ENCODE measurements at regions not wholly inside any gene's neighbourhood (a gene's known extent, or its start where the extent isn't known, plus 50 kb on each side); places are given as distances from the start of the nearest gene placed in this dataset.

GRCh38 chr4:128670513-128670912, 139.0 kb upstream of the JADE1 start:
- Histone ChIP-seq H3K4me1 (ENCODE audit: control insufficient read depth in 2 of 2, insufficient read depth in 2 of 2, low read length in 2 of 2) (peaks cover 4 to 11% of the 10 kb centered on the region in 2 donors), H4K20me1 (ENCODE audit: control insufficient read depth, insufficient read depth, low read length, poor library complexity, severe bottlenecking) (no peaks in the 10 kb centered on the region), H2AFZ (ENCODE audit: insufficient read depth, low read depth, low read length, poor library complexity, severe bottlenecking) (no peak overlapping the region), H3K27ac (ENCODE audit: low read length in 2 of 2) (no peak overlapping the region), H3K4me3 (ENCODE audit: control extremely low read depth in 1 of 5, extremely low read depth in 1 of 5, insufficient read depth in 1 of 5, low read depth in 2 of 5, low read length in 4 of 5) (no peak overlapping the region), H3K27me3 (replicated peaks in 1 of 4; ENCODE audit: control extremely low read depth in 1 of 4, control insufficient read depth in 3 of 4, insufficient read depth in 4 of 4, low read length in 3 of 4) (no peaks in the 10 kb centered on the region), H3K36me3 (replicated peaks in 1 of 2; ENCODE audit: control extremely low read depth in 1 of 2, control insufficient read depth in 1 of 2, extremely low read depth in 1 of 2, insufficient read depth in 2 of 2, low read length in 1 of 2) (no peaks in the 10 kb centered on the region), H3K9me3 (ENCODE audit: control extremely low read depth in 1 of 3, control insufficient read depth in 2 of 3, insufficient read depth in 1 of 3, low read length in 2 of 3) (peaks cover 0 to 13% (median 0%) of the 10 kb centered on the region in 3 donors), H3K79me2 (ENCODE audit: control insufficient read depth, insufficient read depth, low read length) (no peaks in the 10 kb centered on the region), H3K4me2 (replicated peaks; ENCODE audit: low read depth, low read length, poor library complexity, severe bottlenecking) (no peak overlapping the region), H3K9ac (ENCODE audit: low read length) (no peak overlapping the region)
- H3K9me3 Mint-ChIP-seq (ENCODE audit: insufficient read depth) = no peaks in the 10 kb centered on the region
- WGBS (ENCODE audit: insufficient coverage) = 76% methylated on average over 2 of the region's 4 CpGs
- H3K27ac Mint-ChIP-seq = no peak overlapping the region
- intact Hi-C loops (cut with micrococcal nuclease) = no loop called here
- ATAC-seq (ENCODE audit: low read depth) (no peak), DNase-seq (no peak)
- POLR2A ChIA-PET = no interaction called here
- no peaks in the 10 kb centered on the region for H3K27me3 Mint-ChIP-seq
- CTCF ChIA-PET = no interaction called here
- TF ChIP-seq EZH2 (IDR thresholded peaks at IDR 0.05; ENCODE audit: borderline replicate concordance, insufficient read depth, low read depth, low read length, poor library complexity, severe bottlenecking) = no peak
- TF ChIP-seq CTCF (IDR thresholded peaks at IDR 0.05) = no peak
- peaks cover 11% of the 10 kb centered on the region for H3K4me1 Mint-ChIP-seq
- H3K4me3 Mint-ChIP-seq = no peak overlapping the region

- Histone ChIP-seq H3K4me1 (ENCODE audit: control insufficient read depth in 2 of 2, insufficient read depth in 2 of 2, low read length in 2 of 2) (peaks cover 3 to 4% of the 10 kb centered on the region in 2 donors), H3K27me3 (replicated peaks in 1 of 4; ENCODE audit: control extremely low read depth in 1 of 4, control insufficient read depth in 3 of 4, insufficient read depth in 4 of 4, low read length in 3 of 4) (no peaks in the 10 kb centered on the region), H3K4me3 (ENCODE audit: control extremely low read depth in 1 of 5, extremely low read depth in 1 of 5, insufficient read depth in 1 of 5, low read depth in 2 of 5, low read length in 4 of 5) (no peak overlapping the region), H2AFZ (ENCODE audit: insufficient read depth, low read depth, low read length, poor library complexity, severe bottlenecking) (no peak overlapping the region), H3K36me3 (replicated peaks in 1 of 2; ENCODE audit: control extremely low read depth in 1 of 2, control insufficient read depth in 1 of 2, extremely low read depth in 1 of 2, insufficient read depth in 2 of 2, low read length in 1 of 2) (no peaks in the 10 kb centered on the region), H3K4me2 (replicated peaks; ENCODE audit: low read depth, low read length, poor library complexity, severe bottlenecking) (no peak overlapping the region), H3K27ac (ENCODE audit: low read length in 2 of 2) (no peak overlapping the region), H3K79me2 (ENCODE audit: control insufficient read depth, insufficient read depth, low read length) (no peaks in the 10 kb centered on the region), H3K9me3 (ENCODE audit: control extremely low read depth in 1 of 3, control insufficient read depth in 2 of 3, insufficient read depth in 1 of 3, low read length in 2 of 3) (peaks cover 0 to 12% (median 0%) of the 10 kb centered on the region in 3 donors), H4K20me1 (ENCODE audit: control insufficient read depth, insufficient read depth, low read length, poor library complexity, severe bottlenecking) (no peaks in the 10 kb centered on the region), H3K9ac (ENCODE audit: low read length) (no peak overlapping the region)
- ChIA-PET POLR2A (no interaction called here), CTCF (no interaction called here)
- intact Hi-C loops (cut with micrococcal nuclease) = no loop called here
- H3K4me3 Mint-ChIP-seq = no peak overlapping the region
- H3K27ac Mint-ChIP-seq = no peak overlapping the region
- no peak for ATAC-seq (ENCODE audit: low read depth)
- TF ChIP-seq CTCF (IDR thresholded peaks at IDR 0.05) (no peak), EZH2 (IDR thresholded peaks at IDR 0.05; ENCODE audit: borderline replicate concordance, insufficient read depth, low read depth, low read length, poor library complexity, severe bottlenecking) (no peak)
- no peaks in the 10 kb centered on the region for H3K27me3 Mint-ChIP-seq
- no peak for DNase-seq
- 94% methylated on average over 3 of the region's 5 CpGs for WGBS (ENCODE audit: insufficient coverage)
- no peaks in the 10 kb centered on the region for H3K9me3 Mint-ChIP-seq (ENCODE audit: insufficient read depth)
- peaks cover 6% of the 10 kb centered on the region for H3K4me1 Mint-ChIP-seq
These were observed 140.9 kb upstream of the JADE1 start for GRCh38 chr4:128668566-128668965.
